ENCODE measurements at regions not wholly inside any gene's neighbourhood (a gene's known extent, or its start where the extent isn't known, plus 50 kb on each side); places are given as distances from the start of the nearest gene placed in this dataset.

DNA sequence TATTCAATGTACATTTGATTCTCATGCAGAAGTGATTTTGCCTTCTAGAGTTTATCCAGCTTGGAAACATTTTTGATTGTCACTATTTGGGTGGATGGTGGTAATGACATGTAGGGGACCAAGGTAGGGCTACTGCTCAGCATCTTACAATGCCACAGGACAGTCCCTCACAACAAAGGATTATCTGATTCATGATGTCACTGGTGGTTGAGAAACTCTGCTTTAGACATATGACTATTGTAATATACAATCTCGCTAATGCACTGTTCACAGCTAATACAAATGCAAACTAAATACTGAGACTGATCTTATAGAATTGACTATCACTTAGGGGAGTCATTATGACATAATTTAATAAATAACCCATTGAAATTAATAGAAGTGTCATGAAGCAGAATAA lies 60.4 kb upstream of the BTG1 start:
- TF ChIP-seq, protein P1, sequence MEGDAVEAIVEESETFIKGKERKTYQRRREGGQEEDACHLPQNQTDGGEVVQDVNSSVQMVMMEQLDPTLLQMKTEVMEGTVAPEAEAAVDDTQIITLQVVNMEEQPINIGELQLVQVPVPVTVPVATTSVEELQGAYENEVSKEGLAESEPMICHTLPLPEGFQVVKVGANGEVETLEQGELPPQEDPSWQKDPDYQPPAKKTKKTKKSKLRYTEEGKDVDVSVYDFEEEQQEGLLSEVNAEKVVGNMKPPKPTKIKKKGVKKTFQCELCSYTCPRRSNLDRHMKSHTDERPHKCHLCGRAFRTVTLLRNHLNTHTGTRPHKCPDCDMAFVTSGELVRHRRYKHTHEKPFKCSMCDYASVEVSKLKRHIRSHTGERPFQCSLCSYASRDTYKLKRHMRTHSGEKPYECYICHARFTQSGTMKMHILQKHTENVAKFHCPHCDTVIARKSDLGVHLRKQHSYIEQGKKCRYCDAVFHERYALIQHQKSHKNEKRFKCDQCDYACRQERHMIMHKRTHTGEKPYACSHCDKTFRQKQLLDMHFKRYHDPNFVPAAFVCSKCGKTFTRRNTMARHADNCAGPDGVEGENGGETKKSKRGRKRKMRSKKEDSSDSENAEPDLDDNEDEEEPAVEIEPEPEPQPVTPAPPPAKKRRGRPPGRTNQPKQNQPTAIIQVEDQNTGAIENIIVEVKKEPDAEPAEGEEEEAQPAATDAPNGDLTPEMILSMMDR (IDR thresholded peaks at IDR 0.05), result no peak
- no peak for TF ChIP-seq POLR2AphosphoS5 (IDR thresholded peaks at IDR 0.05)
